ENCODE measurements at regions not wholly inside any gene's neighbourhood (a gene's known extent, or its start where the extent isn't known, plus 50 kb on each side); places are given as distances from the start of the nearest gene placed in this dataset.

DNA sequence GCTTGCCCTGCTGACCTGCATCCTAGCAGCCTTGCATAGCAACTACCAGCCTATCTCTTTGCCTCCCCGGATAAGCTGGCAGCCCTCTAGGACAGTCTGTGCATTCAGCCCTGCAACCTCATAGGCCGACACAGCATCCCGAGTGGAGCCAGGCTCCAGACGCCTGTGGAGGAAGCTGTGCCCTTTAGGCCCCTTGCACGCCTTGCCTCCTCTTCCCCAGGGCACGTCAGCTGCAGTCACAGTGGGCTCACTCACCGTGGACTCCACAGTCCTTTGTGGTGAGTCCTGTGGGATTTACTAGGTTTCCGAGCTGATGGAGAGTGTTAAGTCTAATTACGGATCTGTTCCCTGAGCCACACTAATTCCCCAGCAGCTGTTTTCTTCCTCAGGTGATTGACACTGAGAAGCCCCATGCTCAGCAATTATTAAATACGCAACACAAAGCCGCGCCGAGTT is 540.0 kb downstream of the TCERG1L start (continued):
- TF ChIP-seq ZNF462 (CRISPR knock-in tag; IDR thresholded peaks at IDR 0.05) = no peak
- no peak for TF ChIP-seq POLR2AphosphoS5 (IDR thresholded peaks at IDR 0.05; ENCODE audit: low read depth)
- TF ChIP-seq REST (IDR thresholded peaks at IDR 0.05; ENCODE audit: unreplicated experiment) = no peak

GRCh38 chr10:130772056-130772455 is 539.5 kb downstream of the TCERG1L start:
- no peak for DNase-seq (ENCODE audit: low spot score)
- ATAC-seq = no peak
- peaks cover 25% of the 10 kb centered on the region for H3K36me3 Mint-ChIP-seq (ENCODE audit: low read depth)
- no peaks in the 10 kb centered on the region for H3K9me2 ChIP-seq (ENCODE audit: insufficient read depth)
- no peak overlapping the region for H3K27ac Mint-ChIP-seq
- H3K4me3 ChIP-seq = no peak overlapping the region
- no peak overlapping the region for H2AFZ ChIP-seq
- peaks cover 96% of the 10 kb centered on the region for H3K9me3 Mint-ChIP-seq
- H4K20me1 ChIP-seq (replicated peaks; ENCODE audit: insufficient read depth) = no peaks in the 10 kb centered on the region
- no peaks in the 10 kb centered on the region for H3K27me3 ChIP-seq (ENCODE audit: insufficient read depth)
- peaks cover 2% of the 10 kb centered on the region for H3K27me3 Mint-ChIP-seq (ENCODE audit: insufficient read depth, low read depth, poor library complexity)
- no peak overlapping the region for H3K4me3 Mint-ChIP-seq
- H3K4me1 ChIP-seq (ENCODE audit: insufficient read depth) = no peaks in the 10 kb centered on the region
- no peak overlapping the region for H3K4me2 ChIP-seq
- no peaks in the 10 kb centered on the region for H3K4me1 Mint-ChIP-seq
- H3K27ac ChIP-seq (ENCODE audit: low read depth) = no peak overlapping the region
- H3K36me3 ChIP-seq (ENCODE audit: insufficient read depth) = no peaks in the 10 kb centered on the region
- no peaks in the 10 kb centered on the region for H3F3A ChIP-seq (replicated peaks; ENCODE audit: low read depth)
- no peaks in the 10 kb centered on the region for H3K79me2 ChIP-seq (replicated peaks; ENCODE audit: insufficient read depth)
- TF ChIP-seq EZH2phosphoT487 (IDR thresholded peaks at IDR 0.05; ENCODE audit: unreplicated experiment) = no peak
- TF ChIP-seq STAT1 (IDR thresholded peaks at IDR 0.05; ENCODE audit: unreplicated experiment) = no peak
- no peak for TF ChIP-seq ZNF114 (CRISPR knock-in tag; IDR thresholded peaks at IDR 0.05)
- no peak for TF ChIP-seq POLR2AphosphoS5 (IDR thresholded peaks at IDR 0.05; ENCODE audit: low read depth)
- no peak for TF ChIP-seq ZNF462 (CRISPR knock-in tag; IDR thresholded peaks at IDR 0.05)

Measured in GM23338 (cell line).